Neural progenitor cell (in vitro differentiated cells): ENCODE measurements at regions not wholly inside any gene's neighbourhood (a gene's known extent, or its start where the extent isn't known, plus 50 kb on each side); places are given as distances from the start of the nearest gene placed in this dataset.

Experiments
- DNase-seq: peaks from one replicate; pipeline ENCODE4 v3.0.0-alpha.2; 2016; ENCODE audit warnings: low spot score
- H2AFZ ChIP-seq: fragments of 200-600 bp; sonication (generic); replicated peaks from 2 replicates; pipeline ENCODE4 v1.6.1; 2016; ENCODE audit warnings: antibody characterized with exemption
- H3F3A ChIP-seq: fragments of 200-600 bp; sonication (generic); 2 replicates; pipeline ENCODE4 v1.6.1; 2016; ENCODE audit warnings: antibody characterized with exemption, low read depth
- H3K27ac ChIP-seq: fragments of 200-600 bp; sonication (generic); 2 replicates; pipeline ENCODE4 v1.5.1; 2016; ENCODE audit warnings: mild to moderate bottlenecking
- H3K27me3 ChIP-seq: fragments of 200-600 bp; sonication (generic); 2 replicates; pipeline ENCODE4 v1.6.1; 2016; ENCODE audit warnings: mild to moderate bottlenecking, moderate library complexity
- H3K36me3 ChIP-seq: fragments of 200-600 bp; sonication (generic); 2 replicates; pipeline ENCODE4 v1.5.1; 2016
- H3K4me1 ChIP-seq: fragments of 200-600 bp; sonication (generic); 2 replicates; pipeline ENCODE4 v1.6.1; 2016; ENCODE audit warnings: mixed run types
- H3K4me2 ChIP-seq: fragments of 200-600 bp; sonication (generic); 2 replicates; pipeline ENCODE4 v1.6.1; 2016
- H3K4me3 ChIP-seq: fragments of 200-600 bp; sonication (generic); 2 replicates; pipeline ENCODE4 v1.5.1; 2016
- H3K79me2 ChIP-seq: fragments of 200-600 bp; sonication (generic); 2 replicates; pipeline ENCODE4 v1.6.1; 2016; ENCODE audit warnings: low read depth
- H3K9ac ChIP-seq: fragments of 200-600 bp; sonication (generic); 2 replicates; pipeline ENCODE4 v1.6.1; 2016
- H3K9me3 ChIP-seq: fragments of 200-600 bp; sonication (generic); 2 replicates; pipeline ENCODE4 v1.5.1; 2016; ENCODE audit warnings: low read depth
- H4K20me1 ChIP-seq: fragments of 200-600 bp; sonication (generic); 2 replicates; pipeline ENCODE4 v1.6.1; 2016; ENCODE audit warnings: low read depth
- H3K27ac Mint-ChIP-seq: 3 replicates; pipeline ENCODE4 v1.8.0; 2021; ENCODE audit warnings: mixed read lengths
- H3K27me3 Mint-ChIP-seq: 2 replicates; pipeline ENCODE4 v1.8.0; 2022; ENCODE audit warnings: low read depth, mild to moderate bottlenecking, inconsistent platforms, moderate library complexity, mixed read lengths; ENCODE audit not compliant: insufficient read depth
- H3K36me3 Mint-ChIP-seq: 3 replicates; pipeline ENCODE4 v1.8.0; 2021; ENCODE audit warnings: mixed read lengths
- H3K4me1 Mint-ChIP-seq: 3 replicates; pipeline ENCODE4 v1.8.0; 2021; ENCODE audit warnings: mixed read lengths
- H3K4me3 Mint-ChIP-seq: 3 replicates; pipeline ENCODE4 v1.8.0; 2021; ENCODE audit warnings: mild to moderate bottlenecking, moderate library complexity, mixed read lengths
- H3K9me3 Mint-ChIP-seq: 3 replicates; pipeline ENCODE4 v1.8.0; 2020; ENCODE audit warnings: mixed read lengths
- EZH2 ChIP-seq: fragments of 200-600 bp; sonication (generic); IDR thresholded peaks from 2 replicates; pipeline ENCODE4 v1.6.1; 2017; ENCODE audit warnings: antibody characterized with exemption, mild to moderate bottlenecking, moderate library complexity
- EZH2phosphoT487 ChIP-seq: fragments of 200-600 bp; sonication (generic); IDR thresholded peaks from 2 replicates; pipeline ENCODE4 v1.6.1; 2017; ENCODE audit warnings: antibody characterized with exemption
- TF ChIP-seq, protein P1 (sequence below): fragments of 200-600 bp; sonication (generic); IDR thresholded peaks from 2 replicates; pipeline ENCODE4 v1.5.1; 2017; ENCODE audit warnings: antibody characterized with exemption, mild to moderate bottlenecking

DNA sequence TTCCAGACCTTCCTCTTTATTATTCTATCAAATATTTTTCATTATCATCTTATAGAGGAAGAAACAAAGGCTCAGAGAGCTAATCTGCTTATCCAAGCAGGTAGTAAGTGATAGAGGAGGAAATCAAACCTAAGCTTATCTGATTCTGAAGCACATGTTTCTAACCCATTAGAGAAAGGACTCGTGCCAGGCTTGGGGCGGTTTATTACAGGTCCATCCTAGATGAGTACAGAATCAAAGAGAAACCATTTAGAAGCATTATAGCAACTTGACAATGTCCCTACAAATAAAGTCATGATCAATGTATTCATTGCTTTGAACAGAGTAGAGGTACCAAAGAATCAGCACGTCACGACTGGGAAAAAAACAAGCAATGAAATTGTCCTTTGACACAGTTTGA lies 303.0 kb downstream of the CYRIA start:
- H3K9me3 Mint-ChIP-seq, result peaks cover 6% of the 10 kb centered on the region
- no peak overlapping the region for H3K27ac ChIP-seq
- H3K9me3 ChIP-seq, result no peaks in the 10 kb centered on the region
- H3K4me3 ChIP-seq, result no peak overlapping the region
- H3K4me1 Mint-ChIP-seq, result peaks cover 6% of the 10 kb centered on the region
- no peak overlapping the region for H3K4me3 Mint-ChIP-seq
- H3K4me2 ChIP-seq, result no peak overlapping the region
- no peak overlapping the region for H3K9ac ChIP-seq
- no peaks in the 10 kb centered on the region for H4K20me1 ChIP-seq
- H3K4me1 ChIP-seq, result peaks cover 9% of the 10 kb centered on the region
- no peaks in the 10 kb centered on the region for H3F3A ChIP-seq
- H3K27ac Mint-ChIP-seq, result no peak overlapping the region
- H3K36me3 Mint-ChIP-seq, result no peaks in the 10 kb centered on the region
- H3K27me3 Mint-ChIP-seq, result peaks cover 2% of the 10 kb centered on the region
- H3K79me2 ChIP-seq, result no peaks in the 10 kb centered on the region
- no peak overlapping the region for H2AFZ ChIP-seq
- TF ChIP-seq EZH2phosphoT487 (no peak), EZH2 (no peak)
- TF ChIP-seq, protein P1, sequence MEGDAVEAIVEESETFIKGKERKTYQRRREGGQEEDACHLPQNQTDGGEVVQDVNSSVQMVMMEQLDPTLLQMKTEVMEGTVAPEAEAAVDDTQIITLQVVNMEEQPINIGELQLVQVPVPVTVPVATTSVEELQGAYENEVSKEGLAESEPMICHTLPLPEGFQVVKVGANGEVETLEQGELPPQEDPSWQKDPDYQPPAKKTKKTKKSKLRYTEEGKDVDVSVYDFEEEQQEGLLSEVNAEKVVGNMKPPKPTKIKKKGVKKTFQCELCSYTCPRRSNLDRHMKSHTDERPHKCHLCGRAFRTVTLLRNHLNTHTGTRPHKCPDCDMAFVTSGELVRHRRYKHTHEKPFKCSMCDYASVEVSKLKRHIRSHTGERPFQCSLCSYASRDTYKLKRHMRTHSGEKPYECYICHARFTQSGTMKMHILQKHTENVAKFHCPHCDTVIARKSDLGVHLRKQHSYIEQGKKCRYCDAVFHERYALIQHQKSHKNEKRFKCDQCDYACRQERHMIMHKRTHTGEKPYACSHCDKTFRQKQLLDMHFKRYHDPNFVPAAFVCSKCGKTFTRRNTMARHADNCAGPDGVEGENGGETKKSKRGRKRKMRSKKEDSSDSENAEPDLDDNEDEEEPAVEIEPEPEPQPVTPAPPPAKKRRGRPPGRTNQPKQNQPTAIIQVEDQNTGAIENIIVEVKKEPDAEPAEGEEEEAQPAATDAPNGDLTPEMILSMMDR, result no peak
- H3K27me3 ChIP-seq, result no peaks in the 10 kb centered on the region
- no peak for DNase-seq
- no peaks in the 10 kb centered on the region for H3K36me3 ChIP-seq

DNA sequence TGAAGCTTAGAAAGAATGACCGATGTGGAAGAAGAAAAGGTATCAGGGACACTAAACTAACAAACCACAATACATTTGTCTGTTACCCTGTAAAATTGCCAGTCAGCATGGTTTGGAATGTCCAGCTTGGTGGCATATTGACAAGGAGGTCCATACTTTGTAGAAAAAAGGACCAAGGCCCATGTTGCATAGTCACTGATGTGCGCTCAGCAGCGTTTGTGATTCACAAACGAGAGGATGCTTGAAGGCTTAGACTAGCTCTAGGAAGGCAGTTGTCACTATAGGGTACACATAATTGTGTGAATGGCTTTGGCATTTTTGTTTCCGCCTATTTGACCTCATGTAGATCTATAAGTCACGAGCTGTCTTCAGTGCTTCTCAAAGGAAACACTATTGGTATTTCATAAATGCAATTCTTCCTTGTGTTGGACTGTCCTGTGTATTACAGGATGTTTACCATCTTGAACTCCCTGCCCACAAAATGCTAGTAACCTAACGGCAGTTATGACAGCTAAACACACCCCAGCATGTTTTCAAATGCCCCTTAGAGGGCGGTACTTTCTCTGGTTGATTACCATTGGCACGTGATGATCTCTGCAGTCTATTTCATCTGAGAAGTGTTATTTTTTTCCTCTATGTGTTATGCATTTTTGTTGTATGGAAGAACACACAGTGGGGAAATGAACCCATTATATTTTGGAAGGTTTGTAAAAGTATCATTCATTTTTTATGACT lies 304.2 kb downstream of the CYRIA start:
- H3K9me3 Mint-ChIP-seq, result peaks cover 9% of the 10 kb centered on the region
- no peak overlapping the region for H3K9ac ChIP-seq
- H3K4me3 Mint-ChIP-seq, result no peak overlapping the region
- no peaks in the 10 kb centered on the region for H3K79me2 ChIP-seq
- H4K20me1 ChIP-seq, result no peaks in the 10 kb centered on the region
- H2AFZ ChIP-seq, result no peak overlapping the region
- no peaks in the 10 kb centered on the region for H3F3A ChIP-seq
- no peak overlapping the region for H3K4me2 ChIP-seq
- H3K27me3 ChIP-seq, result no peaks in the 10 kb centered on the region
- TF ChIP-seq EZH2 (no peak), EZH2phosphoT487 (no peak)
- TF ChIP-seq, protein P1, result no peak
- no peaks in the 10 kb centered on the region for H3K9me3 ChIP-seq
- no peak overlapping the region for H3K27ac Mint-ChIP-seq
- peaks cover 5% of the 10 kb centered on the region for H3K4me1 ChIP-seq
- H3K4me1 Mint-ChIP-seq, result peaks cover 6% of the 10 kb centered on the region
- H3K27me3 Mint-ChIP-seq, result peaks cover 2% of the 10 kb centered on the region
- no peak overlapping the region for H3K27ac ChIP-seq
- H3K36me3 Mint-ChIP-seq, result no peaks in the 10 kb centered on the region
- H3K4me3 ChIP-seq, result no peak overlapping the region
- no peak for DNase-seq
- no peaks in the 10 kb centered on the region for H3K36me3 ChIP-seq

DNA sequence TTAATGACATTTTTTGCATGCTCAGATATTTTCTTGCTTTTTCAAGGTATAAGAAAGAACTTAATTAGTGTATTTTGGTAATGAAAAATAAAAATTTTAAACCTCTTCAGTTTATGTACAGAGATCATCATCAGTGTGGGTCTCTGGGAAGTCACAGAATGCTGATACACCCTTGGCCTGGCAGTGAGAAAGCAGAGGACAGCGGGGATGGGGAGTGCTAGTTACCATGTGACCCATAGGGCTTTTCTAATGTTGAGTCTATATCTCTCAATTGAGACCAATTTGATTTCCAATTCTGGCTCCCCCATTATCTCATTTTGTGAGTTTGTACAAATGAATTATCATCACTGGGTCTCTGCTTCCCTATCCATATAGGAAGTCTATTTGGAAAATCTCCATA lies 305.7 kb downstream of the CYRIA start:
- Histone ChIP-seq H3F3A (no peaks in the 10 kb centered on the region), H3K9me3 (no peaks in the 10 kb centered on the region), H3K27ac (no peak overlapping the region), H3K4me2 (no peak overlapping the region), H2AFZ (no peak overlapping the region), H3K79me2 (no peaks in the 10 kb centered on the region), H3K27me3 (no peaks in the 10 kb centered on the region), H3K4me3 (no peak overlapping the region), H4K20me1 (no peaks in the 10 kb centered on the region), H3K9ac (no peak overlapping the region), H3K4me1 (no peaks in the 10 kb centered on the region), H3K36me3 (no peaks in the 10 kb centered on the region)
- H3K27me3 Mint-ChIP-seq, result peaks cover 2% of the 10 kb centered on the region
- DNase-seq, result no peak
- peaks cover 13% of the 10 kb centered on the region for H3K9me3 Mint-ChIP-seq
- TF ChIP-seq EZH2phosphoT487 (no peak), EZH2 (no peak)
- TF ChIP-seq, protein P1, result no peak
- no peak overlapping the region for H3K27ac Mint-ChIP-seq
- H3K4me1 Mint-ChIP-seq, result no peaks in the 10 kb centered on the region
- no peak overlapping the region for H3K4me3 Mint-ChIP-seq
- H3K36me3 Mint-ChIP-seq, result no peaks in the 10 kb centered on the region
